GM23338 (cell line): ENCODE measurements at regions not wholly inside any gene's neighbourhood (a gene's known extent, or its start where the extent isn't known, plus 50 kb on each side); places are given as distances from the start of the nearest gene placed in this dataset.

Experiments used
- ATAC-seq: fragments of 200-7000 bp; cut with Tn5 transposase; 3 replicates; pipeline ENCODE4 v1.9.1; 2020
- DNase-seq: peaks from one replicate; pipeline ENCODE4 v3.0.0-alpha.2; 2015; ENCODE audit warnings: low spot score
- H2AFZ ChIP-seq: fragments of 200-600 bp; sonication (generic); 2 replicates; pipeline ENCODE4 v1.8.0; 2016; ENCODE audit warnings: antibody characterized with exemption, mild to moderate bottlenecking, moderate library complexity
- H3F3A ChIP-seq: fragments of 200-600 bp; sonication (generic); replicated peaks from 2 replicates; pipeline ENCODE4 v1.8.0; 2017; ENCODE audit warnings: antibody characterized with exemption, mixed run types, low read depth
- H3K27ac ChIP-seq: fragments of 200-600 bp; sonication (generic); 2 replicates; pipeline ENCODE4 v1.6.1; 2016; ENCODE audit warnings: low read depth
- H3K27me3 ChIP-seq: fragments of 200-600 bp; sonication (generic); 2 replicates; pipeline ENCODE4 v1.8.0; 2016; ENCODE audit warnings: mild to moderate bottlenecking, mixed run types, moderate library complexity; ENCODE audit not compliant: insufficient read depth
- H3K36me3 ChIP-seq: fragments of 200-600 bp; sonication (generic); 2 replicates; pipeline ENCODE4 v1.8.0; 2016; ENCODE audit warnings: mild to moderate bottlenecking; ENCODE audit not compliant: insufficient read depth
- H3K4me1 ChIP-seq: fragments of 200-600 bp; sonication (generic); 2 replicates; pipeline ENCODE4 v1.8.0; 2016; ENCODE audit warnings: mild to moderate bottlenecking, moderate library complexity; ENCODE audit not compliant: insufficient read depth
- H3K4me2 ChIP-seq: fragments of 200-600 bp; sonication (generic); 2 replicates; pipeline ENCODE4 v1.7.1; 2017; ENCODE audit warnings: mixed run types
- H3K4me3 ChIP-seq: fragments of 200-600 bp; sonication (generic); 2 replicates; pipeline ENCODE4 v1.6.1; 2016; ENCODE audit warnings: mixed run types
- H3K79me2 ChIP-seq: fragments of 200-600 bp; sonication (generic); replicated peaks from 2 replicates; pipeline ENCODE4 v1.8.0; 2017; ENCODE audit warnings: mild to moderate bottlenecking; ENCODE audit not compliant: insufficient read depth
- H3K9me2 ChIP-seq: fragments of 200-600 bp; sonication (generic); 2 replicates; pipeline ENCODE4 v1.8.0; 2017; ENCODE audit not compliant: insufficient read depth
- H4K20me1 ChIP-seq: fragments of 200-600 bp; sonication (generic); replicated peaks from 2 replicates; pipeline ENCODE4 v1.8.0; 2017; ENCODE audit warnings: mild to moderate bottlenecking; ENCODE audit not compliant: insufficient read depth
- H3K27ac Mint-ChIP-seq: 2 replicates; pipeline ENCODE4 v1.8.0; 2020; ENCODE audit warnings: inconsistent platforms, mild to moderate bottlenecking, moderate library complexity, mixed read lengths
- H3K27me3 Mint-ChIP-seq: 3 replicates; pipeline ENCODE4 v1.8.0; 2022; ENCODE audit warnings: low read depth, mild to moderate bottlenecking, moderate library complexity, mixed read lengths, inconsistent platforms; ENCODE audit not compliant: insufficient read depth, poor library complexity
- H3K36me3 Mint-ChIP-seq: 3 replicates; pipeline ENCODE4 v1.8.0; 2021; ENCODE audit warnings: low read depth, mild to moderate bottlenecking, inconsistent platforms, moderate library complexity, mixed read lengths
- H3K4me1 Mint-ChIP-seq: 3 replicates; pipeline ENCODE4 v1.8.0; 2020; ENCODE audit warnings: mild to moderate bottlenecking, inconsistent platforms, mixed read lengths
- H3K4me3 Mint-ChIP-seq: 3 replicates; pipeline ENCODE4 v1.8.0; 2021; ENCODE audit warnings: moderate library complexity, mild to moderate bottlenecking, inconsistent platforms, mixed read lengths
- H3K9me3 Mint-ChIP-seq: 3 replicates; pipeline ENCODE4 v1.8.0; 2020; ENCODE audit warnings: moderate library complexity, mild to moderate bottlenecking, inconsistent platforms, mixed read lengths
- CREB1 ChIP-seq: fragments of 250-450 bp; sonication (Bioruptor Pico); IDR thresholded peaks from 2 replicates; pipeline ENCODE4 v1.5.0; 2020; ENCODE audit warnings: low read depth, mild to moderate bottlenecking, moderate library complexity
- EZH2 ChIP-seq: fragments of 200-600 bp; sonication (generic); IDR thresholded peaks from one replicate; pipeline ENCODE4 v1.8.0; 2017; ENCODE audit warnings: antibody characterized with exemption, mild to moderate bottlenecking, low read depth; ENCODE audit not compliant: unreplicated experiment
- EZH2phosphoT487 ChIP-seq: fragments of 200-600 bp; sonication (generic); IDR thresholded peaks from one replicate; pipeline ENCODE4 v1.8.1; 2018; ENCODE audit warnings: antibody characterized with exemption; ENCODE audit not compliant: unreplicated experiment
- JUNB ChIP-seq: IDR thresholded peaks from one replicate; pipeline ENCODE4 v1.6.1; 2016; ENCODE audit warnings: antibody characterized with exemption; ENCODE audit not compliant: unreplicated experiment
- NANOG ChIP-seq: IDR thresholded peaks from 2 replicates; pipeline ENCODE4 v1.6.1; 2016; ENCODE audit warnings: antibody characterized with exemption, borderline replicate concordance
- POLR2AphosphoS5 ChIP-seq: IDR thresholded peaks from 2 replicates; pipeline ENCODE4 v1.6.1; 2016; ENCODE audit warnings: antibody characterized with exemption, low read depth
- STAT1 ChIP-seq: IDR thresholded peaks from one replicate; pipeline ENCODE4 v1.6.1; 2016; ENCODE audit warnings: antibody characterized with exemption; ENCODE audit not compliant: unreplicated experiment
- ZNF114 ChIP-seq: fragments of 250-450 bp; sonication (Bioruptor Pico); IDR thresholded peaks from 2 replicates; pipeline ENCODE4 v1.5.0; 2020; ENCODE audit warnings: mild to moderate bottlenecking, moderate library complexity
- ZNF331 ChIP-seq: fragments of 250-450 bp; sonication (Bioruptor Pico); IDR thresholded peaks from 2 replicates; pipeline ENCODE4 v1.5.0; 2020; ENCODE audit warnings: low read depth, mild to moderate bottlenecking, moderate library complexity
- TF ChIP-seq, protein P1 (sequence below): IDR thresholded peaks from 2 replicates; pipeline ENCODE4 v1.6.1; 2016; ENCODE audit warnings: antibody characterized with exemption
- TF ChIP-seq, protein P2 (sequence below): fragments of 250-450 bp; sonication (Bioruptor Pico); IDR thresholded peaks from 2 replicates; pipeline ENCODE4 v1.5.0; 2020; ENCODE audit warnings: mild to moderate bottlenecking, moderate library complexity
- TF ChIP-seq, protein P3 (sequence below): IDR thresholded peaks from one replicate; pipeline ENCODE4 v1.6.1; 2018; ENCODE audit warnings: antibody characterized with exemption; ENCODE audit not compliant: unreplicated experiment
- TF ChIP-seq, protein P4 (sequence below), 2 experiments: fragments of 200-600 bp in 1 of 2; sonication (generic) in 1 of 2; conservative IDR thresholded peaks; 2 replicates each; pipeline versions ENCODE4 v1.5.1 to v1.6.1; 2016 to 2017; ENCODE audit warnings: antibody characterized with exemption in 2 of 2, low read depth in 2 of 2, mild to moderate bottlenecking in 2 of 2, moderate library complexity in 1 of 2

DNA sequence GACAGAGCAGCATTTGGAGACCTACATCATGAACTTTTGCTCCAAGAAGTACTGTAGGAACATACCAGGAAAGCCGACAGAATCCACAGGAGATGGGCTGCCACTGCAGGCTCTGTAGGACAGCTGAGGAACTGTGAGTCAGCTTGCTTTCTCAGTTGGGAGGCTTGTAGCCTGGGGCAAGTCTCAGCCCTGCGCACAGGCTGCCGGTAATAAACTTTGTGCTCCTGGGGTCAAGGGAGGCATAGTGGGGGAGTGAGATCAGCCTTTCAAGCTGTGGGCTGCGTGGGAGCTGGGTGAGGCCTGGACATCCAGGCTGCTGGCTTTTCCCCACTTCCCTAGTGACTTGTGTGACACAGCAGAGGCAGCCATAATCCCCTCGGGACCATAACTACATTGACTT is 718.0 kb upstream of the CDH10 start:
- Mint-ChIP-seq H3K36me3 (peaks cover 30% of the 10 kb centered on the region), H3K9me3 (peaks cover 25% of the 10 kb centered on the region), H3K4me1 (peaks cover 11% of the 10 kb centered on the region; the same call in 2 of the 3 replicates), H3K27me3 (peaks cover 3% of the 10 kb centered on the region), H3K27ac (no peak overlapping the region), H3K4me3 (no peak overlapping the region)
- peaks cover 10% of the 10 kb centered on the region; the same call in 1 of the 2 replicates for H3K4me1 ChIP-seq
- H3K4me2 ChIP-seq, result no peak overlapping the region
- no peaks in the 10 kb centered on the region for H3K27me3 ChIP-seq
- H3K79me2 ChIP-seq, result no peaks in the 10 kb centered on the region
- DNase-seq, result no peak
- no peaks in the 10 kb centered on the region for H3K9me2 ChIP-seq
- H3K36me3 ChIP-seq, result no peaks in the 10 kb centered on the region
- no peaks in the 10 kb centered on the region for H4K20me1 ChIP-seq
- no peak for TF ChIP-seq ZNF331 (CRISPR knock-in tag)
- TF ChIP-seq POLR2AphosphoS5, result no peak
- TF ChIP-seq JUNB, result no peak
- no peak for TF ChIP-seq EZH2phosphoT487
- TF ChIP-seq, protein P1, sequence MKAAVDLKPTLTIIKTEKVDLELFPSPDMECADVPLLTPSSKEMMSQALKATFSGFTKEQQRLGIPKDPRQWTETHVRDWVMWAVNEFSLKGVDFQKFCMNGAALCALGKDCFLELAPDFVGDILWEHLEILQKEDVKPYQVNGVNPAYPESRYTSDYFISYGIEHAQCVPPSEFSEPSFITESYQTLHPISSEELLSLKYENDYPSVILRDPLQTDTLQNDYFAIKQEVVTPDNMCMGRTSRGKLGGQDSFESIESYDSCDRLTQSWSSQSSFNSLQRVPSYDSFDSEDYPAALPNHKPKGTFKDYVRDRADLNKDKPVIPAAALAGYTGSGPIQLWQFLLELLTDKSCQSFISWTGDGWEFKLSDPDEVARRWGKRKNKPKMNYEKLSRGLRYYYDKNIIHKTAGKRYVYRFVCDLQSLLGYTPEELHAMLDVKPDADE, result no peak
- TF ChIP-seq, protein P2, sequence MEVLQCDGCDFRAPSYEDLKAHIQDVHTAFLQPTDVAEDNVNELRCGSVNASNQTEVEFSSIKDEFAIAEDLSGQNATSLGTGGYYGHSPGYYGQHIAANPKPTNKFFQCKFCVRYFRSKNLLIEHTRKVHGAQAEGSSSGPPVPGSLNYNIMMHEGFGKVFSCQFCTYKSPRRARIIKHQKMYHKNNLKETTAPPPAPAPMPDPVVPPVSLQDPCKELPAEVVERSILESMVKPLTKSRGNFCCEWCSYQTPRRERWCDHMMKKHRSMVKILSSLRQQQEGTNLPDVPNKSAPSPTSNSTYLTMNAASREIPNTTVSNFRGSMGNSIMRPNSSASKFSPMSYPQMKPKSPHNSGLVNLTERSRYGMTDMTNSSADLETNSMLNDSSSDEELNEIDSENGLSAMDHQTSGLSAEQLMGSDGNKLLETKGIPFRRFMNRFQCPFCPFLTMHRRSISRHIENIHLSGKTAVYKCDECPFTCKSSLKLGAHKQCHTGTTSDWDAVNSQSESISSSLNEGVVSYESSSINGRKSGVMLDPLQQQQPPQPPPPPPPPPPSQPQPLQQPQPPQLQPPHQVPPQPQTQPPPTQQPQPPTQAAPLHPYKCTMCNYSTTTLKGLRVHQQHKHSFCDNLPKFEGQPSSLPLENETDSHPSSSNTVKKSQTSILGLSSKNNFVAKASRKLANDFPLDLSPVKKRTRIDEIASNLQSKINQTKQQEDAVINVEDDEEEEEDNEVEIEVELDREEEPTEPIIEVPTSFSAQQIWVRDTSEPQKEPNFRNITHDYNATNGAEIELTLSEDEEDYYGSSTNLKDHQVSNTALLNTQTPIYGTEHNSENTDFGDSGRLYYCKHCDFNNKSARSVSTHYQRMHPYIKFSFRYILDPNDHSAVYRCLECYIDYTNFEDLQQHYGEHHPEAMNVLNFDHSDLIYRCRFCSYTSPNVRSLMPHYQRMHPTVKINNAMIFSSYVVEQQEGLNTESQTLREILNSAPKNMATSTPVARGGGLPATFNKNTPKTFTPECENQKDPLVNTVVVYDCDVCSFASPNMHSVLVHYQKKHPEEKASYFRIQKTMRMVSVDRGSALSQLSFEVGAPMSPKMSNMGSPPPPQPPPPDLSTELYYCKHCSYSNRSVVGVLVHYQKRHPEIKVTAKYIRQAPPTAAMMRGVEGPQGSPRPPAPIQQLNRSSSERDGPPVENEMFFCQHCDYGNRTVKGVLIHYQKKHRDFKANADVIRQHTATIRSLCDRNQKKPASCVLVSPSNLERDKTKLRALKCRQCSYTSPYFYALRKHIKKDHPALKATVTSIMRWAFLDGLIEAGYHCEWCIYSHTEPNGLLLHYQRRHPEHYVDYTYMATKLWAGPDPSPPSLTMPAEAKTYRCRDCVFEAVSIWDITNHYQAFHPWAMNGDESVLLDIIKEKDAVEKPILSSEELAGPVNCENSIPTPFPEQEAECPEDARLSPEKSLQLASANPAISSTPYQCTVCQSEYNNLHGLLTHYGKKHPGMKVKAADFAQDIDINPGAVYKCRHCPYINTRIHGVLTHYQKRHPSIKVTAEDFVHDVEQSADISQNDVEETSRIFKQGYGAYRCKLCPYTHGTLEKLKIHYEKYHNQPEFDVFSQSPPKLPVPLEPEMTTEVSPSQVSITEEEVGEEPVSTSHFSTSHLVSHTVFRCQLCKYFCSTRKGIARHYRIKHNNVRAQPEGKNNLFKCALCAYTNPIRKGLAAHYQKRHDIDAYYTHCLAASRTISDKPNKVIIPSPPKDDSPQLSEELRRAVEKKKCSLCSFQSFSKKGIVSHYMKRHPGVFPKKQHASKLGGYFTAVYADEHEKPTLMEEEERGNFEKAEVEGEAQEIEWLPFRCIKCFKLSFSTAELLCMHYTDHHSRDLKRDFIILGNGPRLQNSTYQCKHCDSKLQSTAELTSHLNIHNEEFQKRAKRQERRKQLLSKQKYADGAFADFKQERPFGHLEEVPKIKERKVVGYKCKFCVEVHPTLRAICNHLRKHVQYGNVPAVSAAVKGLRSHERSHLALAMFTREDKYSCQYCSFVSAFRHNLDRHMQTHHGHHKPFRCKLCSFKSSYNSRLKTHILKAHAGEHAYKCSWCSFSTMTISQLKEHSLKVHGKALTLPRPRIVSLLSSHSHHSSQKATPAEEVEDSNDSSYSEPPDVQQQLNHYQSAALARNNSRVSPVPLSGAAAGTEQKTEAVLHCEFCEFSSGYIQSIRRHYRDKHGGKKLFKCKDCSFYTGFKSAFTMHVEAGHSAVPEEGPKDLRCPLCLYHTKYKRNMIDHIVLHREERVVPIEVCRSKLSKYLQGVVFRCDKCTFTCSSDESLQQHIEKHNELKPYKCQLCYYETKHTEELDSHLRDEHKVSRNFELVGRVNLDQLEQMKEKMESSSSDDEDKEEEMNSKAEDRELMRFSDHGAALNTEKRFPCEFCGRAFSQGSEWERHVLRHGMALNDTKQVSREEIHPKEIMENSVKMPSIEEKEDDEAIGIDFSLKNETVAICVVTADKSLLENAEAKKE (CRISPR knock-in tag), result no peak
- TF ChIP-seq CREB1 (CRISPR knock-in tag), result no peak
- TF ChIP-seq, protein P3, sequence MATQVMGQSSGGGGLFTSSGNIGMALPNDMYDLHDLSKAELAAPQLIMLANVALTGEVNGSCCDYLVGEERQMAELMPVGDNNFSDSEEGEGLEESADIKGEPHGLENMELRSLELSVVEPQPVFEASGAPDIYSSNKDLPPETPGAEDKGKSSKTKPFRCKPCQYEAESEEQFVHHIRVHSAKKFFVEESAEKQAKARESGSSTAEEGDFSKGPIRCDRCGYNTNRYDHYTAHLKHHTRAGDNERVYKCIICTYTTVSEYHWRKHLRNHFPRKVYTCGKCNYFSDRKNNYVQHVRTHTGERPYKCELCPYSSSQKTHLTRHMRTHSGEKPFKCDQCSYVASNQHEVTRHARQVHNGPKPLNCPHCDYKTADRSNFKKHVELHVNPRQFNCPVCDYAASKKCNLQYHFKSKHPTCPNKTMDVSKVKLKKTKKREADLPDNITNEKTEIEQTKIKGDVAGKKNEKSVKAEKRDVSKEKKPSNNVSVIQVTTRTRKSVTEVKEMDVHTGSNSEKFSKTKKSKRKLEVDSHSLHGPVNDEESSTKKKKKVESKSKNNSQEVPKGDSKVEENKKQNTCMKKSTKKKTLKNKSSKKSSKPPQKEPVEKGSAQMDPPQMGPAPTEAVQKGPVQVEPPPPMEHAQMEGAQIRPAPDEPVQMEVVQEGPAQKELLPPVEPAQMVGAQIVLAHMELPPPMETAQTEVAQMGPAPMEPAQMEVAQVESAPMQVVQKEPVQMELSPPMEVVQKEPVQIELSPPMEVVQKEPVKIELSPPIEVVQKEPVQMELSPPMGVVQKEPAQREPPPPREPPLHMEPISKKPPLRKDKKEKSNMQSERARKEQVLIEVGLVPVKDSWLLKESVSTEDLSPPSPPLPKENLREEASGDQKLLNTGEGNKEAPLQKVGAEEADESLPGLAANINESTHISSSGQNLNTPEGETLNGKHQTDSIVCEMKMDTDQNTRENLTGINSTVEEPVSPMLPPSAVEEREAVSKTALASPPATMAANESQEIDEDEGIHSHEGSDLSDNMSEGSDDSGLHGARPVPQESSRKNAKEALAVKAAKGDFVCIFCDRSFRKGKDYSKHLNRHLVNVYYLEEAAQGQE, result no peak
- no peak for TF ChIP-seq EZH2
- TF ChIP-seq STAT1, result no peak
- TF ChIP-seq, protein P4, sequence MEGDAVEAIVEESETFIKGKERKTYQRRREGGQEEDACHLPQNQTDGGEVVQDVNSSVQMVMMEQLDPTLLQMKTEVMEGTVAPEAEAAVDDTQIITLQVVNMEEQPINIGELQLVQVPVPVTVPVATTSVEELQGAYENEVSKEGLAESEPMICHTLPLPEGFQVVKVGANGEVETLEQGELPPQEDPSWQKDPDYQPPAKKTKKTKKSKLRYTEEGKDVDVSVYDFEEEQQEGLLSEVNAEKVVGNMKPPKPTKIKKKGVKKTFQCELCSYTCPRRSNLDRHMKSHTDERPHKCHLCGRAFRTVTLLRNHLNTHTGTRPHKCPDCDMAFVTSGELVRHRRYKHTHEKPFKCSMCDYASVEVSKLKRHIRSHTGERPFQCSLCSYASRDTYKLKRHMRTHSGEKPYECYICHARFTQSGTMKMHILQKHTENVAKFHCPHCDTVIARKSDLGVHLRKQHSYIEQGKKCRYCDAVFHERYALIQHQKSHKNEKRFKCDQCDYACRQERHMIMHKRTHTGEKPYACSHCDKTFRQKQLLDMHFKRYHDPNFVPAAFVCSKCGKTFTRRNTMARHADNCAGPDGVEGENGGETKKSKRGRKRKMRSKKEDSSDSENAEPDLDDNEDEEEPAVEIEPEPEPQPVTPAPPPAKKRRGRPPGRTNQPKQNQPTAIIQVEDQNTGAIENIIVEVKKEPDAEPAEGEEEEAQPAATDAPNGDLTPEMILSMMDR (conservative IDR thresholded peaks at IDR 0.05; ENCODE audit: low read depth in 2 of 2), result no peak
- TF ChIP-seq NANOG, result no peak
- no peak for TF ChIP-seq ZNF114 (CRISPR knock-in tag)
- ATAC-seq, result no peak
- no peak overlapping the region for H3K27ac ChIP-seq
- no peaks in the 10 kb centered on the region for H3F3A ChIP-seq
- H3K4me3 ChIP-seq, result no peak overlapping the region
- no peak overlapping the region for H2AFZ ChIP-seq
